SW480 (cell line): ENCODE measurements at regions not wholly inside any gene's neighbourhood (a gene's known extent, or its start where the extent isn't known, plus 50 kb on each side); places are given as distances from the start of the nearest gene placed in this dataset.
"Not testable (repeated sequence)": the region's sequence is repeated elsewhere in the genome, so short reads cannot be mapped to it uniquely, and the experiment has no call there.

Experiments used
- DNase-seq: peaks from one replicate; pipeline ENCODE4 v3.0.0-alpha.2; 2016; ENCODE audit warnings: low spot score

DNA sequence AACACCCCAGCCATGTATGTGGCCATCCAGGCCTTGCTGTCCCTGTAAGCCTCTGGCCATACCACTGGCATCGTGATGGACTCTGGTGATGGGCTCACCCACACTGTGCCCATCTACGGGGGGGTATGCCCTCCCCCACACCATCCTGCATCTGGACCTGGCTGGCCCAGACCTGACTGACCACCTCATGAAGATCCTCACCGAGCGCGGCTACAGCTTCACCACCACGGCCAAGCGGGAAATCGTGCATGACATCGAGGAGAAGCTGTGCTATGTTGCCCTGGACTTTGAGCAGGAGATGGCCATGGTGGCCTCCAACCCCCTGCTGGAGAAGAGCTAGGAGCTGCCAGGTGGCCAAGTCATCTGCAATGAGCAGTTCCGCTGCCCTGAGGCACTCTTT is 80.4 kb upstream of the ZCCHC2 start:
- DNase-seq = no peak

DNA sequence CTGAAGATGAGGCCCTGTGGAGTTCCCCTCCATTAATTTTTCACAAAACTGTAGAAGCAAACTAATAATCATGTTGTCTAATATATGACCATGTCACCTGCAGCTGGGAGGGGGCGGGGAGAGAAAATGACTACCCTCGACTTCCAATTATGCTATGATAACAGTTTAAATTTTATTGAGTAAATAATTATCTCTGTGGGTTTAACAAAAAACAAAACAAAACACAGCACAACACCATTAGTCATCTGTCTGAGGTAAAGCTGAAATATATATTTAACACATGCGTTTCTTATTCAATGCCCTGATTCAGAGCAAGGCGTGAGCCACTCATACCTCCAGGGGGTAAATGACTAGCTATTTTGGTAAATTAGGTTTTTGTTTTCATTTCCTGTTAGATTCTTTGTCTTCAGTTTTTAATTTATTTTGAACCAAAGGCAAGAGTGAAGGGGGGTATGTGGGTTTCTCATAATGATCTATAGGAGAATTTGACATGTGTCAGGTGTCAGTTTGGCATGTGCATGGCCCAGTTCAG is 77.4 kb upstream of the ZCCHC2 start:
- DNase-seq = no peak

- DNase-seq = no peak
These were observed 76.3 kb upstream of the ZCCHC2 start for GRCh38 chr18:62446511-62446910.

DNA sequence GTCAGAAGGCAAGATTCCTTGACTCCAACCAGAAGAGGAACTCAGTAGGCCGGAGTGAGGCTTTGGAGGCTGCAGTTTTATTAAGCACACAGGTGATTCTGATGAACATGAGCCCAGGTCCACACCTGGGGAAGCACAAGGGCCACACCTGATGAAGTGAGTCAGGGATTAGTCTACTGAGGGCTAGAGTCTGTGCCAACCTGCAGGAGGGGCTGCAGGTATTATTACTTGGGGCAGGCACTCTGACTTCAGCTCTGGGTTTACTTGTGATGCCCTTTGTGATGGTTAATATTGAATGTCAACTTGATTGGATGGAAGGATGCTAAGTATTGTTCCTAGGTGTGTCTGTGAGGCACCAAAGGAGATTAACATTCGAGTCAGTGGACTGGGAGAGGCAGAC is 75.2 kb upstream of the ZCCHC2 start:
- DNase-seq = no peak

DNA sequence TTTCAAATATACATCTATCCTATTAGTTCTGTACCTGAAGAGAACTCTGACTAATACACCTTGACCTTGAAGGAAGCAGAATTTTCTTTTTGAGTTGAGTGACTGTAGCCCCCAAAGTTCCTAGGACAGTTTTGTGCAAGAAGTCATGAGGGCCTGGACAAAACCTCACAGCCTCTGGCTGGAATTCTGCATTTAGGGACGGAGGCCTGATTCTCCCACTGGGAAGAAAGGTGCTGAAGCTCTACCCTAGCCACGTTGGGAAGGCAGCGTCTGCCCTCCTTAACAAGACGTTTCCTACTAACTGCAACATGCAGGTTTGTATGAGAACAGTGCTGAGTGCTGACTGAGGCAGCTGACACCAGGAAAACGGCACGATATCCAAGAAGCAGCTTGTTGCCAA is 74.4 kb upstream of the ZCCHC2 start:
- DNase-seq = no peak

DNA sequence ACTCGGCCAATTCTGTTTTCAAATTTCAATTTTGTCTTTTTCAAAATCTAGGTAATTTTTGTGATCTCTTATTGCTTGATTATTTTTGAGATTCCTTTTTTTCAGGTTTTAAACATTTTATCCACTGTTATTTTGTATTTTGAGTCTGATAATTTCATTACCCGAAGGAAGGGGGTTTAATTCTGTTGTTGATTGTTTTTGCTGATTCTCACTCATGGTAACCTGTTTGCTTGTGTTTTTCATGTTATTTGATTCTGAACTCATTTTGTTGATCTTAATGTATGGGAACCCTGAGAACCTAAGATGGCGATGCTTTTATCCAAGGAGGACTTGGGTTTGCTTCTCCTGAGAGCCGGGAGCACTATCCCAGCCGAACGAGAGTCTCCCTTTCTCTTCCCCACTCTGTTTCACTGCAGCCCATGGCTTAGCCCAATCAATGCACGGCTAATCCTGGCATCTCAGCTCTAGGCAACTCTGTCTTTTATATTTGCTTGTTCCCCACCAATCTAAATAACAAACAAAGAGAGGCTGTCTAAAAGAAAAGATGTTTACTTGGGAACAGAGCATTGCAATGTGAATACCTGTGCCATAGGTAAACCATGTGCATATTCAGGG is 73.2 kb upstream of the ZCCHC2 start:
- DNase-seq = no peak

- DNase-seq = no peak
These were observed 72.7 kb upstream of the ZCCHC2 start for GRCh38 chr18:62450175-62450545.

DNA sequence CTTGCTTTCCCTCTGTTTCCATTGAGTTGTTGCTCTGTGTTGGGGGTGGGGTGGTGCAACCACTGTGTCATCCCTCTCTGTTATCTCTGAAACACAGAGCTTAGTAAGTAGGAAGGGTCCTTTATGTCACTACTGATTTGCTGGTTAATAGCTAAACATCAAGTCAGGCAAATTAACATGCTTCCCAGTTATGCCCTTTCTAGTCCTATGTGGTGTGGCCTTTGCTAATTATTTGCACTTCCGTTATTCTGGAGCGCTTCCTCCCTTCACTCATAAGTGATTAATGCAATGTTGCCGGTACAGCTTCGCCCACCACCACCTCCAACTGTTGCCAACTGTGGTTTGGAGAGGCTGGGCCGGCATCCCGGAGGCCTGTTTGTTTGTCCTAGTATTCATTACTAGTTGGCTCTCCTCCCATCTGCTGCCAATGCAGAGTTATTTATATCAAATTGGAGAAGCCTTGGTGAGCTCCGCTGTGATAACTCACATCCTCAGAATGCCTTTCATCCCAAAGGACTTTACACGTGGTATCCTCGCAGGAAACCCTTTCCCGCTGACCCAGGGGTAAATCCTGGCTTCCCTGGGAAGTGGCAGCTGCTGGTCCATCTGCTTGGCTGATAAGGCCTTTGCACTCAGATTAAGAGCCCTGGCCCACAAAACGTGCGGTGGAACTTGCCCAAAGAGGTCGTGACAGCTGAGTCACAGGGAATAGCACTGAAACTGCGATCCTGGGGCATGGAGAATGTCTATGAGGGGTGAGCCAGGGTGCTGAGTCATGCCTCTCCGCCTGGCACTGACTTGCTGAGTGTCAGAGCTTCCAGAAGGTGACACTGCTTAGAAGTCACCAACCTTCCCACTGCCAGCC is 72.0 kb upstream of the ZCCHC2 start:
- peak; percentile 80 for DNase-seq

DNA sequence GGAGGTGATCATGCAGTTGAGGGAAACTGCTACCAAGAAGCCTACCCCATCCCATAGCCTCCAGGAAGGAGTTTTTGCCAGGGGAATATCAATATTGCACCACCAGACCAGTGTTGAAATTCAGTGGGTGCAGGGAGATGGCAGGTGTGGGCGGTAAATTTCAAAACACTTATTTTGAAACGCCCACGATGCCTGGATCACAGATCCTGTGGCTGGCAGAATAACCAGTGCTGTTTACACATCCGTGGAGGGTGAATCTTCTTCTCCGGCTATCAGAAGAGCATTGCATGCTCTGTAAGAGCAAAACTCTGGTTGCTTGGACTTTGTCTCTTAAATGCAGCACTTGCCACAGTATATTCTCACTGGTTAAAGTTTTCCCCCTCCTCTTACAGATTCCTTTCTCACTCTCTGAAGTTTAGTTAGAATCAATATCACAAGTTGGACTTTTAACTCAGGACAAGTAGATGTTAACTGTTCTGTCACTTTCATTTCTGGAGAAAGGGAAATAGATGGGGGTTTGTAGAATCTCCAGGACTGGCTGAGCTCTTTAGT is 70.5 kb upstream of the ZCCHC2 start:
- DNase-seq = peak; percentile 22

DNA sequence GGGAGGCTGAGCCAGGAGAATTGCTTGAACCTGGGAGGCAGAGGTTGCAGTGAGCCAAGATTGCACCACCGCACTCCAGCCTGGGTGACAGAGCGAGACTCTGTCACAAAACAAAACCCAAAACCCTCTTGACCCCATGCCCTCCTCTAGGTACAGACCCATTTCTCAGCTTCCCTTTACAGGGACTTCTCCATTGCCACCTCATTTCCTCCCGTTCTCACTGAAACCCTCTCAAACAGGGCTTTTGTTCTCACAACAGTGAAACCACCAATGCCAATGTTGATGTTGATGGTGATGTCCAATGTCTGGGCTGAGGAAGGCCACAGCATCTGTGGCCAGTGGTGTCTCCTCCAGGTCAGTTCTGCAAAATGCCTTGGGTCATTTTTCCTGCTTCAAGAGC is 69.0 kb upstream of the ZCCHC2 start:
- no peak for DNase-seq

GRCh38 chr18:62454527-62454926 is 68.3 kb upstream of the ZCCHC2 start:
- DNase-seq = no peak

- no peak for DNase-seq
These were observed 67.6 kb upstream of the ZCCHC2 start for GRCh38 chr18:62455222-62455621.

DNA sequence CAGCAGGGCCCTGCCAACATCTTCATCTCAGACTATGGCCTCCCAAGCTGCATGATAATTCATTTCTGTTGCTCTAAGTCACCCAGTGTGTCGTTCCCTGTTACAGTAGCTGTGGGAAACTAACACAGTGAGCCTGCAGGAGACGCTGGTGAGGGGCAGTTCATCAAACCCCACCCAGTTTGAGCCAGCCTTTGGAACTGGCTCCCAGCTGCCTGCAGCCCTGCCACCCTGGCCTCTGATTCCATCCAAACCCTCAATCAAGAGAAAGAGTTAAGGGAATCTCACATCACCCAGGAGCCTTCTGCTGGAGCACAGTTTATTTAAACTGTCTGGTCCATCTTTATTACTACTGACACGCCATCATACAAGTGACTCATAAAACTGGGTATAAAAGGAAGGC is 64.9 kb upstream of the ZCCHC2 start:
- no peak for DNase-seq

GRCh38 chr18:62458346-62458745 is 64.5 kb upstream of the ZCCHC2 start:
- DNase-seq = no peak

DNA sequence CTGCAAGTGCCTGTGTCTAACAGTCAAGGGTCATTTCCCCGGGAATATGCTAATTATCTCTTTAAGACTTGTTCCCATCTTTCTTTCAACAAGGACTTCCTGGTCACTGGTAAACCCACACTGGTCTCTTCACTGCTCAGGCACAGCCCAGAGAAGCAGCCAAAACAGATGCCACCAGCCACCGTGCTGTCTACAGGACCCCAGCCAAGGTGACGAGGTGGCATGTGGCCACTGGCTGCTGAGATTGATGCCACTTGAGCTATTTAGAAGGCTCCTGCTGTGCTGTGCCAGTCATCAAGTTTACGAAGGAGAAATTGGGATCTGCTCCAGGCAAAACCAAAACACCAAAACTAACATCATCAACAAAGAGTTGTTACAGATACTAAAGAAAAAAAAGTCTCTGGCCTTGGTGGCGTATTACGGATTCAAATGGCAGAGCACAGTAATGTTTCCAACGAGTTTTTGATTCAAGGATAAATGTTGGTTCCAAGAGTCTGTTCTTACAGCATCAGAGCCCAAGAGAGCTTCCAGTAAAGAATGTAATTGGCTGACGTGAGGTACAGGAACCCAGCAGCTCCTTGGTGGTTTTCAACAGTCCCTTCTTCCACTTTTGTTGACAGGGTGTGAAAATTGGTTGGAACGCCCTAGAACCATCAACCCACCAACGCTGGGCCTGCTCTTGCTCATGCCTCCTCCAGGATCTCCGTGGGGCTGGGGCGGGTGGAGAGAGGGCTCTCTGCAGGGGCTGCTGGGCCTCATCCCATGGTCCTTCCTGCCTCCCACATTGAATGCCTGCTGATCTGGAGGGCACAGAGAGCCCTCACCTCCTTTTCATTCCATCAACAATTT is 63.7 kb upstream of the ZCCHC2 start:
- no peak for DNase-seq

GRCh38 chr18:62460851-62461300 is 61.9 kb upstream of the ZCCHC2 start:
- no peak for DNase-seq

DNA sequence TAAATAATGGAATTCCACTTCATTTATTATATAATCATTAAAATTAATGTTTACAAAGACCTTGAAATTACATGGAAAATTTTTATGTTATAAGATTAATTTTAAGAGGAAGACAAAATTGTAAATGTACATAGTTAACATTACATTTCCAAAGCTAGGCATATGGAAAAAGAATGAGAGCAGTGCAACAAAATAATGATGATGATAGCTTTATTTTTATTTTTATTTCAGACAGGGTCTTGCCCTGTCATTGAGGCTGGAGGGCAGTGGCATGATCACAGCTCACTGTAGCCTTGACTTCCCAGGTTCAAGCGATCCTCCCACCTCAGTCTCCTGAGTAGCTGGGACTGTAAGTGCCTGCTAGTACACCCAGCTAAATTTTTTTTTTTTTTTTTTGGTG is 61.2 kb upstream of the ZCCHC2 start:
- DNase-seq = no peak

- DNase-seq = no peak
These were observed 58.6 kb upstream of the ZCCHC2 start for GRCh38 chr18:62464266-62464665.

GRCh38 chr18:62469131-62469530 is 53.7 kb upstream of the ZCCHC2 start:
- DNase-seq = not testable (repeated sequence)
